ENCODE measurements at regions not wholly inside any gene's neighbourhood (a gene's known extent, or its start where the extent isn't known, plus 50 kb on each side); places are given as distances from the start of the nearest gene placed in this dataset.

DNA sequence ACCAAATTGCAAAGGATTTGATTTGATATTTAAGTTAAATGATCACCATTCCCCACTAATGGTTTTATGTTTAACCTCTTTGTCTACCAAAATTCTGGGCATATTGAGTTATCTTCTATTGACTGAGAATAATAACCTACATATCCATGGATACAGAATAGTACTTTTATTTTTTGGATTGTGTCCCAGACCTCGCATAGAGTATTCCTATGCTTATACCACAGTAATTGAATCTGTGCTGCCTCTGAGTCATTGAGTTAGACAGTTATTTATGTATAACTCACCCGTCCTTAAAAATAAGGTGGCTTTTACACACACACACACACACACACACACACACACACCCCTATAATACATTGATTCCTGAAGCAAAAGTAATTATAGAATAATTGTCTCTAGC lies 690.1 kb upstream of the BCHE start:
- Histone ChIP-seq H3K36me3 (no peaks in the 10 kb centered on the region), H3K27ac (no peak overlapping the region), H3K4me3 (no peak overlapping the region), H3K27me3 (no peaks in the 10 kb centered on the region), H3K4me1 (no peaks in the 10 kb centered on the region), H3K9me3 (peaks cover 8 to 10% of the 10 kb centered on the region in 2 donors)
- TF ChIP-seq, protein P1, sequence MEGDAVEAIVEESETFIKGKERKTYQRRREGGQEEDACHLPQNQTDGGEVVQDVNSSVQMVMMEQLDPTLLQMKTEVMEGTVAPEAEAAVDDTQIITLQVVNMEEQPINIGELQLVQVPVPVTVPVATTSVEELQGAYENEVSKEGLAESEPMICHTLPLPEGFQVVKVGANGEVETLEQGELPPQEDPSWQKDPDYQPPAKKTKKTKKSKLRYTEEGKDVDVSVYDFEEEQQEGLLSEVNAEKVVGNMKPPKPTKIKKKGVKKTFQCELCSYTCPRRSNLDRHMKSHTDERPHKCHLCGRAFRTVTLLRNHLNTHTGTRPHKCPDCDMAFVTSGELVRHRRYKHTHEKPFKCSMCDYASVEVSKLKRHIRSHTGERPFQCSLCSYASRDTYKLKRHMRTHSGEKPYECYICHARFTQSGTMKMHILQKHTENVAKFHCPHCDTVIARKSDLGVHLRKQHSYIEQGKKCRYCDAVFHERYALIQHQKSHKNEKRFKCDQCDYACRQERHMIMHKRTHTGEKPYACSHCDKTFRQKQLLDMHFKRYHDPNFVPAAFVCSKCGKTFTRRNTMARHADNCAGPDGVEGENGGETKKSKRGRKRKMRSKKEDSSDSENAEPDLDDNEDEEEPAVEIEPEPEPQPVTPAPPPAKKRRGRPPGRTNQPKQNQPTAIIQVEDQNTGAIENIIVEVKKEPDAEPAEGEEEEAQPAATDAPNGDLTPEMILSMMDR (IDR thresholded peaks at IDR 0.05), result no peak
- no peak for TF ChIP-seq POLR2AphosphoS5 (IDR thresholded peaks at IDR 0.05)
- no peak for TF ChIP-seq POLR2A (IDR thresholded peaks at IDR 0.05)
- intact Hi-C loops (cut with DNase I; ENCODE audit: low total_unique reads), result no loop called here
- DNase-seq (ENCODE audit: low spot score in 2 of 2), result no peak

DNA sequence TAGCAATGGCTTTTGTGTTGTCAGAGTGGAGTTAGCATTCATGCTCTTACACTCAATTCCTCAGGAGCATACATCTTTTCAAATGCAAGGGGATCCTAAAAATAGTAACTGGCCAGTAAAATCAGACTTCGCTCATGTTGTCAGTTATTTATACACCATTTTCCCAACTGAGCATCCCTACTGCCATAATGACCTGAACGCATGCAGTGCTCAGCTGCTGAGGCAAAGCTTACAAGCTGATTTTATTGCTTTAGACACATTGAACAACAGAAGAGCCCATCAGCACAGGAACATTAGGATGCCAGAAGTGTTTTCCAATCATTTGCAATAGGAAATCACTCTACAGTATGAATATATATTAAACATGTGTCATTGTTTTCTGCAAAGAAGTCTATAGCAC lies 689.7 kb upstream of the BCHE start:
- H3K27me3 ChIP-seq, result no peaks in the 10 kb centered on the region
- H3K27ac ChIP-seq, result no peak overlapping the region
- no peaks in the 10 kb centered on the region for H3K4me1 ChIP-seq
- intact Hi-C loops (cut with DNase I; ENCODE audit: low total_unique reads), result no loop called here
- H3K4me3 ChIP-seq, result no peak overlapping the region
- no peaks in the 10 kb centered on the region for H3K36me3 ChIP-seq
- no peak for DNase-seq (ENCODE audit: low spot score in 2 of 2)
- H3K9me3 ChIP-seq, result peaks cover 5 to 7% of the 10 kb centered on the region in 2 donors
- TF ChIP-seq POLR2AphosphoS5 (IDR thresholded peaks at IDR 0.05), result no peak
- TF ChIP-seq POLR2A (IDR thresholded peaks at IDR 0.05), result no peak
- TF ChIP-seq, protein P1 (IDR thresholded peaks at IDR 0.05), result no peak

DNA sequence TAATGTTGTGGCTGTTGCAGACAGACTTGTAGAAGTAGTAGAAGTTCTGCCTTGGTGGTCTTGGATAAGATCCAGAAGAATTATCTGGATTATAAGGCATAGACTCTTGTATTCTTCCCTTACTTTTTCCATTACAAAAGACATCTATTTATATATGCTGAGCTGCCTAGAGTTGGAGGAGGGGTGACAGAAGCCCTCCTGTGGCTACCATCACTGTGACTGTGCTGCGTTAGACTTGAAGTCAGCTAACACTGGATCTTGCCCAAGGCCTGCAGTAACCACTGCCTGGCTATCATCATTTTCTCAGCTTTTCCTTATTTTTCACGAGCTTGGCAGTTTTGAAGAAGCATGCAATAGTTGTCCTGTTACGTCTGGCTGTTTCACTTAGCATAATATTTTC lies 684.8 kb upstream of the BCHE start:
- no peaks in the 10 kb centered on the region for H3K27me3 ChIP-seq
- no peaks in the 10 kb centered on the region for H3K4me1 ChIP-seq
- DNase-seq (ENCODE audit: low spot score in 2 of 2), result no peak
- intact Hi-C loops (cut with DNase I; ENCODE audit: low total_unique reads), result no loop called here
- H3K27ac ChIP-seq, result no peak overlapping the region
- no peaks in the 10 kb centered on the region for H3K36me3 ChIP-seq
- TF ChIP-seq POLR2AphosphoS5 (IDR thresholded peaks at IDR 0.05) (no peak), POLR2A (IDR thresholded peaks at IDR 0.05) (no peak)
- TF ChIP-seq, protein P1 (IDR thresholded peaks at IDR 0.05), result no peak
- peaks cover 0 to 4% of the 10 kb centered on the region in 2 donors for H3K9me3 ChIP-seq
- no peak overlapping the region for H3K4me3 ChIP-seq

DNA sequence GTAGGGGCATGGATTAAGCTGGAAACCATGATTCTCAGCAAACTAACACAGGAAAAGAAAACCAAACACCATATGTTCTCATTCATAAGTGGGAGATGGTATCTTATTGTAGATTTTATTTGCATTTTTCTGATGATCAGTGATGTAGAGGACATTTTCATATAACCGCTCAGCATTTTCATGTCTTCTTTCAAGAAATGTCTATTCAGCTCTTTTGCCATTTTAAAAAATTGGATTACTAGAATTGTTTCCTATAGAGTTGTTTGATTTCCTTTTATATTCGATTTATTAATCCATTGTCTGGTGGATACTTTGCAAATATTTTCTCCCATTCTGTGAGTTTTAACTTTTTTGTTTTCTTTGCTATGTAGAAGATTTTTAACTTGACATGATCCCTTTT lies 682.2 kb upstream of the BCHE start:
- no peak overlapping the region for H3K4me3 ChIP-seq
- H3K27ac ChIP-seq, result no peak overlapping the region
- no peaks in the 10 kb centered on the region for H3K27me3 ChIP-seq
- H3K36me3 ChIP-seq, result no peaks in the 10 kb centered on the region
- TF ChIP-seq, protein P1 (IDR thresholded peaks at IDR 0.05), result no peak
- TF ChIP-seq POLR2A (IDR thresholded peaks at IDR 0.05), result no peak
- no peak for TF ChIP-seq POLR2AphosphoS5 (IDR thresholded peaks at IDR 0.05)
- intact Hi-C loops (cut with DNase I; ENCODE audit: low total_unique reads), result no loop called here
- no peaks in the 10 kb centered on the region for H3K4me1 ChIP-seq
- DNase-seq (ENCODE audit: low spot score in 2 of 2), result no peak
- peaks cover 0 to 4% of the 10 kb centered on the region in 2 donors for H3K9me3 ChIP-seq

DNA sequence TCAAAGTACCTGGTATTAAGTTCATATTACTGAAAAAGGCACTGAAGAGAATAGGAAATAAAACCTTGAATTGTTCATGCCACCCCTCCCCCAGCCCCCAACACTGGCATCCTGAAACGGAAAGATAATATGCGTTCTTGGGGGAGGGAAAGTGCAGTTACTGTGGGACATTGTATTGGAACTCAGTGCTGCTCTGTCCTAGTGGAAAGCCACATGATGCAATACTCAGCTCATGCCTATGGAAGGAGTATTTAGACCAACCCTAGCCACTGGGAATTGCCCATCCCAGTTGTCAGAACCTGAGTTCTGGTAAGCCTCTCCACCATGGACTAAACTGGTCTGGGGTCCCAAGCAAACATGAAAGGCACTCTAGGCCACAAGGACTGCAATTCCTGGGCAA lies 680.8 kb upstream of the BCHE start:
- Histone ChIP-seq H3K27ac (no peak overlapping the region), H3K4me3 (no peak overlapping the region), H3K4me1 (no peaks in the 10 kb centered on the region), H3K27me3 (no peaks in the 10 kb centered on the region), H3K9me3 (peaks cover 0 to 11% of the 10 kb centered on the region in 2 donors), H3K36me3 (no peaks in the 10 kb centered on the region)
- TF ChIP-seq POLR2AphosphoS5 (IDR thresholded peaks at IDR 0.05) (no peak), POLR2A (IDR thresholded peaks at IDR 0.05) (no peak)
- TF ChIP-seq, protein P1 (IDR thresholded peaks at IDR 0.05), result no peak
- intact Hi-C loops (cut with DNase I; ENCODE audit: low total_unique reads), result no loop called here
- DNase-seq (ENCODE audit: low spot score in 2 of 2), result no peak

All from breast epithelium (tissue), 4 donors.